ENCODE measurements at regions not wholly inside any gene's neighbourhood (a gene's known extent, or its start where the extent isn't known, plus 50 kb on each side); places are given as distances from the start of the nearest gene placed in this dataset.
A peak's percentile ranks its signal among the peaks of the same experiment; 100 is the strongest.

GRCh38 chr9:106755736-106756135 lies 107.2 kb upstream of the ZNF462 start:
- ChIA-PET CTCF (ENCODE audit: partially characterized antibody) (interaction anchor here (1.2 kb wide), 1 partner anchor 382 kb away, joined by 3 read pairs; no protein-coding TSS in a partner anchor), POLR2A (ENCODE audit: partially characterized antibody) (no interaction called here)
- Histone ChIP-seq H2BK120ac (replicated peaks; ENCODE audit: low read depth, low read length) (no peak overlapping the region), H3K79me2 (ENCODE audit: control insufficient read depth in 1 of 2, insufficient read depth in 2 of 2, low read length in 2 of 2) (no peaks in the 10 kb centered on the region), H2BK5ac (ENCODE audit: low read depth, low read length) (no peak overlapping the region), H2AK5ac (ENCODE audit: low read depth, low read length) (no peak overlapping the region), H4K20me1 (replicated peaks in 1 of 2; ENCODE audit: control insufficient read depth in 1 of 2, insufficient read depth in 2 of 2, low read length in 2 of 2) (no peaks in the 10 kb centered on the region), H3K4me1 (replicated peaks in 1 of 4; ENCODE audit: control insufficient read depth in 3 of 4, insufficient read depth in 4 of 4, low read length in 3 of 4) (peaks cover 0 to 8% (median 2%) of the 10 kb centered on the region in 4 experiments; a peak in 2 of 7 replicates), H3K9me3 (ENCODE audit: insufficient read depth in 2 of 2, low read depth in 1 of 2, low read length in 1 of 2) (no peaks in the 10 kb centered on the region), H3K14ac (ENCODE audit: insufficient read length) (no peak overlapping the region), H3K79me1 (ENCODE audit: low read depth, low read length) (no peaks in the 10 kb centered on the region), H3K27ac (ENCODE audit: low read depth, low read length) (no peak overlapping the region), H3K9ac (replicated peaks in 1 of 4; ENCODE audit: extremely low read depth in 1 of 4, low read depth in 3 of 4, low read length in 3 of 4) (no peak overlapping the region), H3K56ac (replicated peaks; ENCODE audit: insufficient read length, low read depth, low read length) (no peak overlapping the region), H4K91ac (replicated peaks; ENCODE audit: insufficient read length, low read length) (no peak overlapping the region), H3K27me3 (replicated peaks in 1 of 4; ENCODE audit: control insufficient read depth in 3 of 4, extremely low read depth in 1 of 4, insufficient read depth in 3 of 4, low read length in 3 of 4) (no peaks in the 10 kb centered on the region), H2BK15ac (ENCODE audit: low read length) (no peak overlapping the region), H3K4me2 (ENCODE audit: insufficient read depth in 1 of 2, low read depth in 2 of 2, low read length in 2 of 2) (no peak overlapping the region), H2BK20ac (ENCODE audit: low read length) (no peak overlapping the region), H4K8ac (ENCODE audit: extremely low read depth, insufficient read depth, low read length) (no peak overlapping the region), H3K4me3 (ENCODE audit: extremely low read depth in 1 of 4, insufficient read depth in 2 of 4, low read depth in 3 of 4, low read length in 4 of 4) (no peak overlapping the region), H3K4ac (replicated peaks; ENCODE audit: insufficient read length, low read depth, low read length) (no peak overlapping the region), H3K36me3 (ENCODE audit: control insufficient read depth in 2 of 4, insufficient read depth in 4 of 4, low read length in 3 of 4) (no peaks in the 10 kb centered on the region), H2AFZ (ENCODE audit: low read length) (peak overlapping the region; percentile 3; the same call in 1 of the 2 replicates), H3K23ac (ENCODE audit: insufficient read length) (no peak overlapping the region), H3K23me2 (ENCODE audit: low read depth, low read length) (no peaks in the 10 kb centered on the region), H2BK12ac (ENCODE audit: low read depth, low read length) (no peak overlapping the region), H3K18ac (ENCODE audit: extremely low read depth, low read length) (no peak overlapping the region), H4K5ac (ENCODE audit: insufficient read length, low read depth, low read length) (no peak overlapping the region)
- FAIRE-seq (no peak), DNase-seq (ENCODE audit: low read depth in 1 of 2, low spot score in 2 of 2) (no peak)
- TF ChIP-seq POLR2A (IDR thresholded peaks at IDR 0.05; ENCODE audit: control extremely low read depth in 1 of 2, low read depth in 2 of 2, low read length in 2 of 2) (no peak), BRCA1 (IDR thresholded peaks at IDR 0.05; ENCODE audit: low read depth, low read length) (no peak), MAX (IDR thresholded peaks at IDR 0.05) (no peak), EP300 (IDR thresholded peaks at IDR 0.05; ENCODE audit: borderline replicate concordance in 1 of 2, low read depth in 2 of 2, low read length in 2 of 2) (no peak), EGR1 (IDR thresholded peaks at IDR 0.05; ENCODE audit: borderline replicate concordance, low read depth, low read length) (no peak), BCL11A (IDR thresholded peaks at IDR 0.05; ENCODE audit: low read depth in 2 of 2, low read length in 2 of 2) (no peak), TBP (IDR thresholded peaks at IDR 0.05; ENCODE audit: low read depth, low read length) (no peak), KDM1A (IDR thresholded peaks at IDR 0.05; ENCODE audit: borderline replicate concordance, low read length) (no peak), PHF8 (conservative IDR thresholded peaks at IDR 0.05; ENCODE audit: low read depth, low read length) (no peak), ZNF274 (IDR thresholded peaks at IDR 0.05; ENCODE audit: borderline replicate concordance, extremely low read depth, low read length) (no peak), SRF (IDR thresholded peaks at IDR 0.05; ENCODE audit: low read depth, low read length) (no peak)
- WGBS, 2 experiments (ENCODE audit: extremely low coverage in 1 of 2, insufficient coverage in 1 of 2, insufficient read length in 1 of 2, insufficient replicate concordance in 2 of 2, low coverage in 1 of 2, low lambda C conversion rate in 2 of 2, missing lambda C conversion rate in 1 of 2): 94% methylated on average over 7 of the region's 7 CpGs; no CpG with 5 or more reads in 1 of the 2 experiments

All from H1 (cell line).